SK-MEL-5 (cell line): ENCODE measurements at regions not wholly inside any gene's neighbourhood (a gene's known extent, or its start where the extent isn't known, plus 50 kb on each side); places are given as distances from the start of the nearest gene placed in this dataset.
A peak's percentile ranks its signal among the peaks of the same experiment; 100 is the strongest.

ENCODE experiments used
- DNase-seq: peaks from one replicate; pipeline ENCODE4 v3.0.0-alpha.2; 2016; ENCODE audit warnings: low read depth, low spot score
- in situ Hi-C: cut with HindIII; loops from 2 replicates; pipeline ENCODE4 v1.10.0; 2016; ENCODE audit warnings: low sequenced_read_pairs, high pct_unique_total_duplicates, low pct_unique_long_range_greater_than_20kb

- in situ Hi-C loops, result no loop called here
- DNase-seq, result no peak
These were observed 474.3 kb upstream of the TMPRSS15 start for GRCh38 chr21:18877917-18878316.

GRCh38 chr21:18887922-18888602 lies 484.5 kb upstream of the TMPRSS15 start:
- in situ Hi-C loops, result no loop called here
- no peak for DNase-seq

- in situ Hi-C loops, result no loop called here
- DNase-seq, result no peak
These were observed 489.8 kb upstream of the TMPRSS15 start for GRCh38 chr21:18893406-18893805.

- in situ Hi-C loops, result no loop called here
- DNase-seq, result no peak
These were observed 490.8 kb upstream of the TMPRSS15 start for GRCh38 chr21:18894387-18894786.

- in situ Hi-C loops, result no loop called here
- DNase-seq, result no peak
These were observed 495.7 kb upstream of the TMPRSS15 start for GRCh38 chr21:18899261-18899660.

- in situ Hi-C loops, result no loop called here
- no peak for DNase-seq
These were observed 499.1 kb upstream of the TMPRSS15 start for GRCh38 chr21:18902660-18903059.

GRCh38 chr21:18907076-18907475 lies 503.5 kb upstream of the TMPRSS15 start:
- in situ Hi-C loops, result no loop called here
- DNase-seq, result no peak

- no peak for DNase-seq
- in situ Hi-C loops, result no loop called here
These were observed 505.1 kb upstream of the TMPRSS15 start for GRCh38 chr21:18908641-18909040.

GRCh38 chr21:18913914-18914313 lies 510.3 kb upstream of the TMPRSS15 start:
- in situ Hi-C loops, result no loop called here
- DNase-seq, result no peak

GRCh38 chr21:18914570-18914969 lies 511.0 kb upstream of the TMPRSS15 start:
- in situ Hi-C loops, result no loop called here

GRCh38 chr21:18917622-18918021 lies 514.0 kb upstream of the TMPRSS15 start:
- in situ Hi-C loops, result no loop called here
- no peak for DNase-seq

More at GRCh38 chr21:18914570-18914969, 511.0 kb upstream of the TMPRSS15 start:
- DNase-seq, result no peak

- DNase-seq, result no peak
- in situ Hi-C loops, result no loop called here
These were observed 527.7 kb upstream of the TMPRSS15 start for GRCh38 chr21:18931237-18931636.

GRCh38 chr21:18937337-18937736 lies 533.8 kb upstream of the TMPRSS15 start:
- in situ Hi-C loops, result no loop called here
- no peak for DNase-seq

- in situ Hi-C loops, result no loop called here
- DNase-seq, result no peak
These were observed 537.2 kb upstream of the TMPRSS15 start for GRCh38 chr21:18940791-18941190.

GRCh38 chr21:18950045-18950740 lies 546.6 kb upstream of the TMPRSS15 start:
- in situ Hi-C loops, result no loop called here

GRCh38 chr21:18951271-18952038 lies 547.9 kb upstream of the TMPRSS15 start:
- in situ Hi-C loops, result no loop called here
- peak; percentile 84 for DNase-seq

More at GRCh38 chr21:18950045-18950740, 546.6 kb upstream of the TMPRSS15 start:
- DNase-seq, result peak; percentile 6

- peak; percentile 14 for DNase-seq
- in situ Hi-C loops, result no loop called here
These were observed 550.9 kb upstream of the TMPRSS15 start for GRCh38 chr21:18954441-18954844.

GRCh38 chr21:18959817-18960216 lies 556.2 kb upstream of the TMPRSS15 start:
- in situ Hi-C loops, result no loop called here
- no peak for DNase-seq
